ENCODE measurements at regions not wholly inside any gene's neighbourhood (a gene's known extent, or its start where the extent isn't known, plus 50 kb on each side); places are given as distances from the start of the nearest gene placed in this dataset.

- DNase-seq (ENCODE audit: low read depth): peak; percentile 85
These were observed 738.5 kb upstream of the CHRM3 start for GRCh38 chr1:238647877-238648276.

GRCh38 chr1:238642231-238642630 lies 744.1 kb upstream of the CHRM3 start:
- TF ChIP-seq CTCF (conservative IDR thresholded peaks at IDR 0.05; ENCODE audit: low read depth, low read length): no peak
- no peak for DNase-seq (ENCODE audit: low read depth)
- no peak overlapping the region for H3K4me3 ChIP-seq (ENCODE audit: low read depth, low read length)

More at GRCh38 chr1:238647877-238648276, 738.5 kb upstream of the CHRM3 start:
- H3K4me3 ChIP-seq (ENCODE audit: low read depth, low read length): no peak overlapping the region
- TF ChIP-seq CTCF (conservative IDR thresholded peaks at IDR 0.05; ENCODE audit: low read depth, low read length): no peak

GRCh38 chr1:238639861-238640260 lies 746.5 kb upstream of the CHRM3 start:
- no peak overlapping the region for H3K4me3 ChIP-seq (ENCODE audit: low read depth, low read length)
- no peak for DNase-seq (ENCODE audit: low read depth)
- no peak for TF ChIP-seq CTCF (conservative IDR thresholded peaks at IDR 0.05; ENCODE audit: low read depth, low read length)

- no peak overlapping the region for H3K4me3 ChIP-seq (ENCODE audit: low read depth, low read length)
- no peak for TF ChIP-seq CTCF (conservative IDR thresholded peaks at IDR 0.05; ENCODE audit: low read depth, low read length)
- DNase-seq (ENCODE audit: low read depth): no peak
These were observed 737.4 kb upstream of the ZP4 start for GRCh38 chr1:238628110-238628509.

- H3K4me3 ChIP-seq (ENCODE audit: low read depth, low read length): no peak overlapping the region
- DNase-seq (ENCODE audit: low read depth): no peak
- TF ChIP-seq CTCF (conservative IDR thresholded peaks at IDR 0.05; ENCODE audit: low read depth, low read length): no peak
These were observed 734.1 kb upstream of the ZP4 start for GRCh38 chr1:238624776-238625175.

GRCh38 chr1:238621405-238621804 lies 730.7 kb upstream of the ZP4 start:
- no peak for TF ChIP-seq CTCF (conservative IDR thresholded peaks at IDR 0.05; ENCODE audit: low read depth, low read length)
- H3K4me3 ChIP-seq (ENCODE audit: low read depth, low read length): no peak overlapping the region
- DNase-seq (ENCODE audit: low read depth): no peak

GRCh38 chr1:238619652-238620051 lies 728.9 kb upstream of the ZP4 start:
- no peak for DNase-seq (ENCODE audit: low read depth)
- no peak for TF ChIP-seq CTCF (conservative IDR thresholded peaks at IDR 0.05; ENCODE audit: low read depth, low read length)
- no peak overlapping the region for H3K4me3 ChIP-seq (ENCODE audit: low read depth, low read length)

Measured in epithelial cell of proximal tubule (primary cell).